ENCODE measurements at regions not wholly inside any gene's neighbourhood (a gene's known extent, or its start where the extent isn't known, plus 50 kb on each side); places are given as distances from the start of the nearest gene placed in this dataset.

- no peak for TF ChIP-seq MAX (IDR thresholded peaks at IDR 0.05; ENCODE audit: insufficient read depth, insufficient read length)
- no peak for TF ChIP-seq MYC (IDR thresholded peaks at IDR 0.05; ENCODE audit: low read depth, low read length)
- TF ChIP-seq EZH2 (IDR thresholded peaks at IDR 0.05; ENCODE audit: borderline replicate concordance, low read depth, low read length, severe bottlenecking) = no peak
- no peak for TF ChIP-seq CTCF (IDR thresholded peaks at IDR 0.05; ENCODE audit: extremely low read depth in 1 of 2, insufficient read depth in 1 of 2, low read depth in 1 of 2, low read length in 2 of 2)
Observed at GRCh38 chr9:30507166-30507565, 1877.3 kb upstream of the ACO1 start.
